Non-pigmented ciliary epithelial cell (primary cell): ENCODE measurements at regions not wholly inside any gene's neighbourhood (a gene's known extent, or its start where the extent isn't known, plus 50 kb on each side); places are given as distances from the start of the nearest gene placed in this dataset.
A peak's percentile ranks its signal among the peaks of the same experiment; 100 is the strongest.

Experiments
- DNase-seq: peaks from one replicate; pipeline ENCODE4 v3.0.0-alpha.2; 2010; ENCODE audit warnings: low read depth

GRCh38 chr6:25068866-25069265 is 133.1 kb upstream of the RIPOR2 start:
- no peak for DNase-seq

- DNase-seq = peak; percentile 50
Observed at GRCh38 chr6:25070547-25071366, 135.0 kb upstream of the RIPOR2 start.

- no peak for DNase-seq
Observed at GRCh38 chr6:25078141-25078540, 142.4 kb upstream of the RIPOR2 start.

GRCh38 chr6:25083784-25084507 is 148.2 kb upstream of the RIPOR2 start:
- no peak for DNase-seq

GRCh38 chr6:25084508-25084833 is 148.7 kb upstream of the RIPOR2 start:
- no peak for DNase-seq

GRCh38 chr6:25085756-25086155 is 150.0 kb upstream of the RIPOR2 start:
- DNase-seq = no peak

GRCh38 chr6:25086500-25087091 is 150.8 kb upstream of the RIPOR2 start:
- DNase-seq = no peak

GRCh38 chr6:25088513-25088912 is 152.8 kb upstream of the RIPOR2 start:
- DNase-seq = peak; percentile 10

- DNase-seq = peak; percentile 17
Observed at GRCh38 chr6:25089442-25089841, 153.7 kb upstream of the RIPOR2 start.

GRCh38 chr6:25094726-25095125 is 159.0 kb upstream of the RIPOR2 start:
- DNase-seq = no peak

GRCh38 chr6:25100288-25100687 is 164.5 kb upstream of the RIPOR2 start:
- DNase-seq = no peak

- DNase-seq = no peak
Observed at GRCh38 chr6:25103603-25104002, 167.8 kb upstream of the RIPOR2 start.

GRCh38 chr6:25105070-25105925 is 169.5 kb upstream of the RIPOR2 start:
- DNase-seq = no peak

- no peak for DNase-seq
Observed at GRCh38 chr6:25107218-25107617, 171.5 kb upstream of the RIPOR2 start.

- DNase-seq = no peak
Observed at GRCh38 chr6:25111782-25112181, 167.4 kb upstream of the CARMIL1 start.

GRCh38 chr6:25112322-25112773 is 166.8 kb upstream of the CARMIL1 start:
- no peak for DNase-seq

GRCh38 chr6:25113436-25113835 is 165.7 kb upstream of the CARMIL1 start:
- DNase-seq = no peak

- no peak for DNase-seq
Observed at GRCh38 chr6:25118038-25118437, 161.1 kb upstream of the CARMIL1 start.

- DNase-seq = no peak
Observed at GRCh38 chr6:25121186-25121585, 158.0 kb upstream of the CARMIL1 start.

- DNase-seq = no peak
Observed at GRCh38 chr6:25122001-25122400, 157.2 kb upstream of the CARMIL1 start.

GRCh38 chr6:25122622-25123237 is 156.4 kb upstream of the CARMIL1 start:
- no peak for DNase-seq
